ENCODE measurements at regions not wholly inside any gene's neighbourhood (a gene's known extent, or its start where the extent isn't known, plus 50 kb on each side); places are given as distances from the start of the nearest gene placed in this dataset.

- H3K9ac ChIP-seq: no peak overlapping the region
- H3K27ac ChIP-seq: no peak overlapping the region
Observed at GRCh38 chr7:84482476-84482875, 287.9 kb upstream of the SEMA3A start.

GRCh38 chr7:84479059-84479458 lies 284.5 kb upstream of the SEMA3A start:
- H3K27ac Mint-ChIP-seq: no peak overlapping the region
- no peak for DNase-seq (ENCODE audit: low spot score)
- no peak overlapping the region for H3K4me2 ChIP-seq

More at GRCh38 chr7:84482476-84482875, 287.9 kb upstream of the SEMA3A start:
- Histone ChIP-seq H2AFZ (replicated peaks) (no peak overlapping the region), H3K4me1 (no peaks in the 10 kb centered on the region), H3F3A (ENCODE audit: low read depth) (no peaks in the 10 kb centered on the region), H3K27me3 (no peaks in the 10 kb centered on the region), H3K36me3 (no peaks in the 10 kb centered on the region), H3K79me2 (ENCODE audit: low read depth) (no peaks in the 10 kb centered on the region), H4K20me1 (ENCODE audit: low read depth) (no peaks in the 10 kb centered on the region), H3K4me2 (no peak overlapping the region), H3K9me3 (ENCODE audit: low read depth) (no peaks in the 10 kb centered on the region), H3K4me3 (no peak overlapping the region)
- Mint-ChIP-seq H3K36me3 (no peaks in the 10 kb centered on the region), H3K4me3 (no peak overlapping the region), H3K4me1 (no peaks in the 10 kb centered on the region), H3K27ac (no peak overlapping the region), H3K27me3 (ENCODE audit: insufficient read depth, low read depth) (peaks cover 3% of the 10 kb centered on the region), H3K9me3 (no peaks in the 10 kb centered on the region)
- no peak for DNase-seq (ENCODE audit: low spot score)
- TF ChIP-seq EZH2phosphoT487 (IDR thresholded peaks at IDR 0.05): no peak
- TF ChIP-seq CTCF (IDR thresholded peaks at IDR 0.05): no peak
- no peak for TF ChIP-seq EZH2 (IDR thresholded peaks at IDR 0.05)

GRCh38 chr7:84477786-84478478 lies 283.3 kb upstream of the SEMA3A start:
- no peak overlapping the region for H3K4me2 ChIP-seq
- no peak overlapping the region for H3K27ac ChIP-seq
- H3K9ac ChIP-seq: no peak overlapping the region
- H3K79me2 ChIP-seq (ENCODE audit: low read depth): no peaks in the 10 kb centered on the region
- H3K36me3 ChIP-seq: no peaks in the 10 kb centered on the region
- no peak overlapping the region for H2AFZ ChIP-seq (replicated peaks)
- no peak for TF ChIP-seq CTCF (IDR thresholded peaks at IDR 0.05)
- H3K4me1 ChIP-seq: no peaks in the 10 kb centered on the region
- no peaks in the 10 kb centered on the region for H3K36me3 Mint-ChIP-seq
- H4K20me1 ChIP-seq (ENCODE audit: low read depth): no peaks in the 10 kb centered on the region
- H3K27ac Mint-ChIP-seq: no peak overlapping the region
- no peaks in the 10 kb centered on the region for H3K9me3 Mint-ChIP-seq
- H3K27me3 Mint-ChIP-seq (ENCODE audit: insufficient read depth, low read depth): peaks cover 3% of the 10 kb centered on the region
- DNase-seq (ENCODE audit: low spot score): no peak
- no peak overlapping the region for H3K4me3 ChIP-seq
- H3K4me1 Mint-ChIP-seq: no peaks in the 10 kb centered on the region
- no peaks in the 10 kb centered on the region for H3K9me3 ChIP-seq (ENCODE audit: low read depth)
- no peak overlapping the region for H3K4me3 Mint-ChIP-seq
- no peaks in the 10 kb centered on the region for H3K27me3 ChIP-seq
- H3F3A ChIP-seq (ENCODE audit: low read depth): no peaks in the 10 kb centered on the region

More at GRCh38 chr7:84479059-84479458, 284.5 kb upstream of the SEMA3A start:
- TF ChIP-seq CTCF (IDR thresholded peaks at IDR 0.05): no peak
- Histone ChIP-seq H4K20me1 (ENCODE audit: low read depth) (no peaks in the 10 kb centered on the region), H3K4me1 (no peaks in the 10 kb centered on the region), H3K9ac (no peak overlapping the region), H2AFZ (replicated peaks) (no peak overlapping the region), H3K79me2 (ENCODE audit: low read depth) (no peaks in the 10 kb centered on the region), H3K27me3 (no peaks in the 10 kb centered on the region), H3K9me3 (ENCODE audit: low read depth) (no peaks in the 10 kb centered on the region), H3K4me3 (no peak overlapping the region), H3F3A (ENCODE audit: low read depth) (no peaks in the 10 kb centered on the region), H3K27ac (no peak overlapping the region), H3K36me3 (no peaks in the 10 kb centered on the region)
- H3K4me3 Mint-ChIP-seq: no peak overlapping the region
- peaks cover 3% of the 10 kb centered on the region for H3K27me3 Mint-ChIP-seq (ENCODE audit: insufficient read depth, low read depth)
- no peaks in the 10 kb centered on the region for H3K9me3 Mint-ChIP-seq
- H3K4me1 Mint-ChIP-seq: no peaks in the 10 kb centered on the region
- H3K36me3 Mint-ChIP-seq: no peaks in the 10 kb centered on the region

All from neural progenitor cell (in vitro differentiated cells).